Stimulated activated CD8-positive, alpha-beta memory T cell treated with anti-CD3 and anti-CD28 coated beads, Interleukin-4, amount 100 ng/mL, for 1 hour (primary cell): ENCODE measurements at regions not wholly inside any gene's neighbourhood (a gene's known extent, or its start where the extent isn't known, plus 50 kb on each side); places are given as distances from the start of the nearest gene placed in this dataset.

Experiments
- DNase-seq, 2 donors: peaks; one replicate each; pipeline ENCODE4 v3.0.0-alpha.2; 2020; ENCODE audit warnings: low read depth in 2 of 2, low spot score in 1 of 2

- no peak for DNase-seq
These were observed 221.6 kb upstream of the LCORL start for GRCh38 chr4:18242919-18243693.

GRCh38 chr4:18241727-18242126 lies 220.2 kb upstream of the LCORL start:
- no peak for DNase-seq

- no peak for DNase-seq
These were observed 212.6 kb upstream of the LCORL start for GRCh38 chr4:18234108-18234507.

- DNase-seq, result no peak
These were observed 210.2 kb upstream of the LCORL start for GRCh38 chr4:18231726-18232125.

- DNase-seq, result no peak
These were observed 206.3 kb upstream of the LCORL start for GRCh38 chr4:18227880-18228279.

- DNase-seq, result no peak
These were observed 193.0 kb upstream of the LCORL start for GRCh38 chr4:18214411-18215055.

- no peak for DNase-seq
These were observed 192.1 kb upstream of the LCORL start for GRCh38 chr4:18213576-18214198.

- no peak for DNase-seq
These were observed 187.9 kb upstream of the LCORL start for GRCh38 chr4:18209448-18209847.

GRCh38 chr4:18203966-18204365 lies 182.4 kb upstream of the LCORL start:
- DNase-seq, result no peak

GRCh38 chr4:18202486-18202885 lies 180.9 kb upstream of the LCORL start:
- DNase-seq, result no peak

GRCh38 chr4:18201885-18202284 lies 180.3 kb upstream of the LCORL start:
- no peak for DNase-seq

- DNase-seq, result no peak
These were observed 177.1 kb upstream of the LCORL start for GRCh38 chr4:18198653-18199052.

- no peak for DNase-seq
These were observed 175.9 kb upstream of the LCORL start for GRCh38 chr4:18197467-18197866.

GRCh38 chr4:18194278-18194677 lies 172.7 kb upstream of the LCORL start:
- no peak for DNase-seq

GRCh38 chr4:18192901-18193300 lies 171.3 kb upstream of the LCORL start:
- no peak for DNase-seq

GRCh38 chr4:18185491-18185890 lies 163.9 kb upstream of the LCORL start:
- no peak for DNase-seq

GRCh38 chr4:18180892-18181291 lies 159.3 kb upstream of the LCORL start:
- no peak for DNase-seq

- DNase-seq, result no peak
These were observed 158.6 kb upstream of the LCORL start for GRCh38 chr4:18180122-18180521.

GRCh38 chr4:18171896-18172295 lies 150.3 kb upstream of the LCORL start:
- DNase-seq, result no peak

- DNase-seq, result no peak
These were observed 146.3 kb upstream of the LCORL start for GRCh38 chr4:18167831-18168230.

- no peak for DNase-seq
These were observed 145.4 kb upstream of the LCORL start for GRCh38 chr4:18166925-18167324.

- DNase-seq, result no peak
These were observed 140.9 kb upstream of the LCORL start for GRCh38 chr4:18162453-18162852.
